UCSD-AML1 (cell line): ENCODE measurements at regions not wholly inside any gene's neighbourhood (a gene's known extent, or its start where the extent isn't known, plus 50 kb on each side); places are given as distances from the start of the nearest gene placed in this dataset.

ENCODE experiments used
- DNase-seq: peaks from one replicate; lab custom pipeline; 2025; ENCODE audit not compliant: unreplicated experiment; lab: John Stamatoyannopoulos, UW

DNA sequence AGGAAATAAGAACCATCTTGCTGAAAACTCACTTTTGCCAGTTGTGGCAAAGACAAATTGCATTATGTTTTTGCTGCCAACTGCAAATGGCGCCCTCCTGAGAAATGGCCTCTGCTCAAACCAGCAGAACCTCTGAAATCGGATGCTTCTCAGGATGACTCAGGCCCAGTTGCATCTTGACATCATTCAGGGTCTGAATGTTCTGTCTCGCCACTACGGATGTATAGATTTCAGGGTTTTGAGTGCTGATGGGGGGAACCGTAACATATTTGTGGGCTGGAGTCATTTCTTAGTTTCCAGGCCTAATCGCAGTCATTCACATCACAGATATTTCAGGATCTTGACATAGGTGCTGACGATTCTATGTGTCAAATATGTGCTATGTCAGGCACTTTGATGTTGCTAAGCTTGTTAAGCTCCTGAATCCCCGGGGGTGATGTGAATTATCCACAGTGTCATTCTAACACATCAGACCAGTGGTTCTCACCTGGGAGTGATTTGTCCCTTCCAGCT lies 207.1 kb downstream of the NFATC2 start:
- DNase-seq, result no peak

DNA sequence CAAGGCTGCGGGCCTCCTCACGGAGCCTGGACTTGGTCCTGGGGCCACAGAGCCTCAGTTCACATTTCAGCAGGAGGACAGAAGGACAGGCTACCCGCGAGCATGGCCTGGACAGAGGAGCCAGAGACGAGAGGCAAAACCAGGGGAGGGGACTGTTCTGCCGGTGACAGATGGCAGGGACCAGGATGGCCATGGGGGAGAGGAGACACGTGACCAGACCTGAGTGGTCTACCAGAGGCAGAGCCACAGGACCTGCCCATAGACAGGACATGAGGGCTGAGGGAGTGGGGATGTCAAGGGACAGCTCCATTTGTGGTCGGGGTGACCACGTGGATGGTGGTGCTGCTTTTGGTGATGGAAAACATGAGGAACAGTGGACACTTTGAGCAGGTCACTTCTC lies 207.9 kb downstream of the NFATC2 start:
- no peak for DNase-seq

DNA sequence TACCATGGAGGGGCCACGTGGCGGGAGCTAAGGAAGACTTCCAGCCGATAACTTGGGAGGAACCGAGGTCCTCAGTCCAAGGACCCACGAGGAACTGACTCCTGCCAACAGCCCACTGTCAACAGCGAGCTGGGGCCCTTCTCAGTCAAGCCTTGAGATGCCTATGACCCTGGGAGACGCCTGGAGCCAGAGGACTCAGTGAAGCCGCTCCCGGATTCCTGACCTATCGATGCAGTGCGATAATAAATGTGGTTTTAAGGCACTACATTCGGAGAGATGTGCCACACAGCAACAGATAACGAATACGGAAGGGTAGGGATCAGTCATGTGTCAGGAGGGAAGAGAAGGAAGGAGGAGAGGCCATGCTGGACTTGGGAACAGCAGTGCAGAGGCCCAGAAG lies 208.5 kb downstream of the NFATC2 start:
- DNase-seq, result no peak

DNA sequence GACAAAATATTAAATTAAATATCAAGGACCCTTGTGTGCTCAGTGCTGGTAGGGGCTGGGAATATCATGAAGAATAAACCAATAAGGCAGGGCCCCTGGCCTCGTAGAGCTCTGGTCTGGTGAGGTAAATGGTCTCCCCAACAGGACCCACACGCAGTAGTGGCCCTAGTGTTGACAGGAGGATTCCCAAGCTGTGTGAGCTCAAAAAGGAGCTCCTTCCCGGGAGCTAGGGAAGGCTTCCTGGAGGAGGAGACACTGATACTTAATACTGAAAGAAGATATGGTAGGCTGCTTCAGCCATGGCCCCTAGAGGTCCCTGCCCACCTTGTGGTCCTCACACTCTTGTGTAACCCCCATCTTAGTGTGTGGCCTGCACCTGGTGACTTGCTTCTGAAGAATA lies 209.1 kb downstream of the NFATC2 start:
- DNase-seq, result no peak

DNA sequence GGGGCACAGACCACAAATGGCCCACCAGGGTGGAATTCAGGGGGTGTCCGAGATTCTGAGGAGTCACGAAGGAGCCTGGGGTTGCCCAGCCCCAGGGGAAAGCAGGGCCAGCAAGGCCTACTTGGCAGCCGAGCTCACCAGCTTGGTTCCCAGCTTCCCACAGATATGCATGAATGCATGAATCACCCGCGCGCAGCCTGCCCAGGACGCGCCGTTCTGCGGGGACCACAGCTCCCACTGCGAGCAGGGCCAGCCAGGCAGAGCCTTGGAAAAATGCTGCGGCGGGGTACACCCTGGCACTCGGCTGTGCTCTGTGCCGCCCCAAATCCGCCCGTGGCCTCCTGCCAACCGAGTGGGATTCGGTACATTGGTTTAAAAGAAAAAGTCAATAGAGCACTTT lies 211.0 kb downstream of the NFATC2 start:
- DNase-seq, result no peak

DNA sequence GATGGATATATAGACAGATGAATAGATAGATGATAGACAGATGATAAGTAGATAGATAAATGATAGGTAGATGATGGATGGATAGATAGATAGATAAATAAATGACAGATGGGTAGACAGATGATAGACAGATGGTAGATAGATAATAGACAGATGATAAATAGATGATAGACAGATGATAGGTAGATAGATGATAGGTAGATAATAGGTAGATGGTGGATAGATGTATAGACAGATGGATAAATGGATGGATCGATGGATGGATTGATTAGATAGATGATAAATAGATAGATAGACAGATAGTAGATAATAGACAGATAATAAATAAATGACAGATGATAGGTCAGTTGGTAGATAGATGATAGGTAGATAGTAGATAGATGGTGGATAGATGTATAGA lies 212.7 kb downstream of the NFATC2 start:
- no peak for DNase-seq

DNA sequence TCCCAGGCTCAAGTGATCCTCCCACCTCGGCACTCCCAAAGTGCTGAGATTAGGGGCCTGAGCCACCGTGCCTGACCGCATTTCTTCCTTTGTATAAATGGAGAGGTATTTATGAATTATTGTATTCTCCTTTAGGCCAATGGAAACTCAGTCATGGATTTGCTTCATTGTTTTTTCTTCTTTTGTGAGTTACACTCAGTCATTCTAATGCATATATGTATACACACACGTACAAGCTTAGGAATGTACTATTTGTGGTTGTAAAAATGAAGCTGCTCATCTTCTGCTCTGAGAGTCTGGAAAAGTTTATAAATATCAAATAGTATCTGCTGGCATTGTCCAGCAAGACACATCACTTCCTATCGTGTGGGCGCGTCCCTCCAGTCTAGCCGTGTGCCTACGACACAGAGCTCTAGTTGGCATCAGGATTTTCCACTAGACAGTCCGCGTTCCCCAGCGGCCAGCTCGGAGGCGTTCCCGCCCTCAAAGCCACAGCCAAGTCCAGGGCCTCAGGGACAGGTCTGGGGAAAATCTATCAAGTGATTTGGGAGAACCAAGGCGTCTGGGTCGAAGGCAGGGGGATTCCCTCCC lies 215.2 kb downstream of the NFATC2 start:
- DNase-seq, result no peak

DNA sequence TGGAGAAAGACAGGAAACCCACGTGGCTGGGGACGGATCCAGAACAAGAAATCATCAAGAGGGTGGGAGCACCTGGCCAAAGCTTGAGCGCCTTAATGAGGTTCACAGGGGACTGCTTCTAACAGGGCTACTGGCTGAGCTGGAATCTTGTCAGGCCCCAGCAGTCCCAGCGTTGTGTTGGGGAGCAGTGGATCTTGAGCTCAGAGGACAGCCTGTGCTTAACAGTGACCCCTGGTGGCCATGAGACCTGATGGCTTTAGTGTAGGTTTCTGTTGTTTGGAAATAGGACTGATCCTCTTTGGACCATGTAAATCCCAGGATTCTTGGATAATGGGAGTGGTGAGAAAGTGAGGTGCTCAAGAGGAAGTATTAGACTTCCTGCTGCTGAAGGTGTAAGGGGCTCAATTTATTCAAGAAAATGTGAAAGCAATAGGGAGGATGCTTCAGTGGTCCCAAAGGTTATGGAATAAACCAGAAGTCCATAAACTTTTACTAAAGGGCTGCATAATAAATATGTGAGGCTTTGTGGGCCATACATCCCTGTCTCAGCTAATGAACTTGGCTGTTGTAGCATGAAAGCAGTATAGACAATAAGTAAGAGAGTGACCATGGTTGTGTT lies 216.2 kb downstream of the NFATC2 start:
- peak; percentile 33 for DNase-seq

DNA sequence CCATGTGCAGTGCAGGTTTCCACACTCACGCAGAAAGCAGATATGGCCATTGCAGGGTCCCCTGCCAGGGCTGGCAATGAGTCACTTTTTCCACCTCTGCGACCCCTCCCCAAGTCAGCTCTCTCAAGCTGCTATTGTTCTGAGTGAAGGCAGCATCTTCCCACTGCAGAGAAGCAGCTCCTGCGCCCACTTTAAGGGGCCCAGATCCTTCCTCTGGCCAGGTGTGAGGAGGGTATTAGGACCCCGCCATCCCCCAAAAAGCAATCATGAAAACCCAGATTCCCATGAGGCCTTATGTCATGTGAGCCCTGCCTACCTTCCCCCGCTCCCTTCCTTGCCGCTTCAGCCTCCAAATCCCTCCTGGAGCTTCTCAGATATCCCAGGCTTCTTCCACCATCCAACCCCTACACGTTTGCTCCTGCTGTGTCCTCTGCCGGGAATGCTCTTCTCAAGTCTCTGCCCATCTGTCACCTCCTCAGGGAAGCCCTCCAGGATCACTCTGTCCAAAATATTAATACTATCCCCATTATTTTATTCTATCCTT lies 220.3 kb downstream of the NFATC2 start:
- DNase-seq, result no peak

DNA sequence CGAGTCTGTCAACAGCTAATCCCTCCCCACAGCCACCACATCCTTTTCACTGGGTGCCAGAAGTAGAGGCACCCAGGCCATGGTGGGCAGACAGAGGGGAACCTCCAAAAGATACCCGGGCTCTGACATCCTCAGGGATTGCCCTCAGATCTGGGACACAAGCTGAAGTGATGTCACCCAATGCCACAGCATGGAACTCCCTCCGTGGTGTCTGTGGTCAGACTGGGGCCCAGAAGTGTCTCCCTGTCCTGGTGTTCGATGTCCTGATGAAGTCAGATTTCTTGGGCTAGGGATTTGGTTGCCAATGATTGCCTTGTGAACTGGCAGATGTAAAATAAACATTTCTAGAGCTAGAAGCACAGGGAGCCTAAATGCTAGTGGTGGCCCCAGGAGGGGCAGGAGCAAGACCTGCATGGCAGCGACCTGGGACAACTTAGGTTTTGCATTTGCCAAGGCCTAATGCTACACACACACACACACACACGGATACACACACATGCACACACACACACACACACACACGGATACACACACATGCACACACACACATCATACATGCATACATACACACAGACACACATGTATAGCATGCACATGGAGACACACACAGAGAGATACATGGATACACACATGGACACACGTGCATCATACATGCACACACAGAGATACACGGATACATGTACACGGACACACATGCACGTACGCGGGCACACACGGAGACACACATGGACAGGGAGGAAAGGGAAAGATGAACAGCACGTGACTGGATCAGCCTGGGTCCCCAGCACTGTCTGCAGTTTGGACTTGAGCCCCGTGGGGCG lies 221.0 kb downstream of the NFATC2 start:
- no peak for DNase-seq

DNA sequence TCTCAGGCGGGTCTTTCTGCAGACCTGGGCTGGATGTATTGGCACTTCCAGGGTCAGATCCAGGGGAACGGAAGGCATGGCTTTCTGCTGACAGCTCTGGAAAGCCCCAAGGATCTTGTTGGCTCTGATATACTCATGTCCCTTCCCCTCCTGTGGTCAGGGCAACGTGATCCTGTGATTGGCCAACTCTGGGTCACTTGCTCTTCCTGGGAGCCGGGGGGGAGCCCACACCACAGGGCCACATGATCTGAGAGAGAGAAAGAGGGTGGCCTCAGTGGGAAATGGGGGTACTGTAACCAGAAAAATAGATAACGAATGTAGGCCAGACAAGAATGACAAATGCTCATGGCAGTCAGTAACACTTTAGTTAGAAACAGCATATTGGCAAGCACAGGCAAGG lies 223.0 kb downstream of the NFATC2 start:
- peak; percentile 42 for DNase-seq

DNA sequence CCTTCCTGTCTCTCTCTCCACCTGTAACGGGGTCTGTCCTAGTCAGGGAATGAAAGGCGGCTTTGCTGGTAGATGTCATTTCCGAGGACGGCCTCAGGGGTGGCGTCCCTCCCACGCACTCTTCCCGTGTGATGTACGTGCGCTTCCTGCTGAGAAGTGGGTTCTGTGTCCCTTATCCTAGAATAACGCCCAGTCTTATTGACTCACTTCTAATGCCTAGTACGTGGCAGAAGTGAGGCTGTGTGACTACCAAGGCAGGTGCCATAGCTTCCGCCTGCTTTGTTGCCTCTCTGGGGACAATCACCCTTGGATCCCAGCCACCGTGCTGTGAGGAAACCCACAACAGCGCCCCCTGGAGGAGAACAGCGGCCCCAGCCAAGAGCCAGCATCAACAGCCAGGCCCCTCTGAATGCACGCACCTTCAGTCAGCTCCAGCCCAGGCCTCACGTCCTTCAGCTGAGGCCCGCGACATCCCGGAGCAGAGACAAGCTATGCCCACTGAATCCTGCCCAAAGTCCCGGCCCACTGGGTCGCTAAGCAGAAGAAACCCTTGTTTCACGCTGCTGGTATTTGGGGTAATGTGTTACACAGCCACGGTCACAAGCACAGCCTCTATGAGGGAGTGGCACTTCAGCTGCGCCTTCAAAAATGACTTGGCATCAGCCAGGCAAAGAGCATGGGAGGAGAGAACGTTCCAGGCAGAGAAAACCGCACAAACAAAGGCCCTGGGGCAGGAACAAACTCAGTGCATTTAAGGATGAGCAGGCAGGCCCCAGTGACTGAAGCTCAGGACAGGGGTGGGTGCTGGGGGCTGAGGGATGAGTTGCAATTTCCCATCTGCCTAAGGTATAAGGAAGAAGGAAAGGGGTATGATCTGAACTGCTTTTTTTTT lies 224.2 kb downstream of the NFATC2 start:
- peak; percentile 60 for DNase-seq

DNA sequence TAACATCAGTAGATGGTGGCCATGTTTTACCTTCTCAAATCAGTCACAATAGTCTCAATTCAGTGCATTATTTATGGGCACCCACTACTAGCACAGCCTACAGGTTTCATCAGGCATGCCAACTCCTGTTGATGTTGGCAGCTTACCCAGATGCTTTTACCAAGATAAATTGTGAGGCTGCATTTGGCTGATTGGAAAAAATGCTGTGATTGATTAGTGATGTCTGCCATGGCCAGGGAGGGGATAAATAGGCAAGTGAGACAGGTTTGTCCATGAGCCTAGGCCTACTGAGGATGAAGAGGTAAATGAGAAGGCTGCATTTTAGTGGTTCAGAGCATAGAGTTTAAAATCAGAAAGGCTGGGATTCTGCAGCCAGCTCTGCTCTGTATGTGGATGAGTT lies 227.1 kb downstream of the NFATC2 start:
- no peak for DNase-seq

DNA sequence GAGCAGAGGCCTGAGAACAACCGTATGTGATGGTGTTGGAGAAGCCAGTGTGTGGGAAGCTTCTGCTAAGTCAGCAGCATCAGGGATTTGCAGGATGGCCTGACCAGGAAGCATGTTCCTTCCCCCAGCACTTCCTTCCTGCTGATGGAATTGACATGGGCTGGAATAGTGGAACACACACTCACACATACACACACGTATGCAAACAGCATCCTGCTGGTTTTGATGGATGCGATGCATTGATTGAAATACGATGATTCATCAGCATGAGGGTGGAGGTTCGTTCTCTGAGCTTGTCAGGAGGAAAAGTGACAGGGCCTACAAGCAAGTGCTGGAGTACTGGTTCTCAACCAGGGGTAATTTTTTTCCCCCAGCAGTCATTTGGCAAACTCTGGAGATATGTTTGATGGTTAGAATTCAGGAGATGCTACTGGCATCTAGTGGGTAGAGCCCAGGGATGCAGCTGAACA lies 229.1 kb downstream of the NFATC2 start:
- DNase-seq, result no peak

DNA sequence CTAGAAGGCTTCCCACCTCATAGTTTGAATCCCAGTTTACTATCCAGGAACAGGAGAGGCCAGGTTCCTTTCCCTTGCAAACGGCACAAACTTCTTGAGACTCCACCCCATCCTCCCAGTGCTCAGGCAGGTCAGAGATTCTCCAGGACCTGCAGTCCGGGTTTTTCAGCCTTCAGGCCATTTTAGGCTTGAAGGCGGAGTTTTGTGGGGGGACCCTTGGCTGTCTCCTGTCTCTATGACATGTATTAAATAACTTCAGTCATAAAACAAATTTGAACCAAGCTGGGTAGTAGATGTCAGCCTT lies 230.1 kb downstream of the NFATC2 start:
- no peak for DNase-seq

DNA sequence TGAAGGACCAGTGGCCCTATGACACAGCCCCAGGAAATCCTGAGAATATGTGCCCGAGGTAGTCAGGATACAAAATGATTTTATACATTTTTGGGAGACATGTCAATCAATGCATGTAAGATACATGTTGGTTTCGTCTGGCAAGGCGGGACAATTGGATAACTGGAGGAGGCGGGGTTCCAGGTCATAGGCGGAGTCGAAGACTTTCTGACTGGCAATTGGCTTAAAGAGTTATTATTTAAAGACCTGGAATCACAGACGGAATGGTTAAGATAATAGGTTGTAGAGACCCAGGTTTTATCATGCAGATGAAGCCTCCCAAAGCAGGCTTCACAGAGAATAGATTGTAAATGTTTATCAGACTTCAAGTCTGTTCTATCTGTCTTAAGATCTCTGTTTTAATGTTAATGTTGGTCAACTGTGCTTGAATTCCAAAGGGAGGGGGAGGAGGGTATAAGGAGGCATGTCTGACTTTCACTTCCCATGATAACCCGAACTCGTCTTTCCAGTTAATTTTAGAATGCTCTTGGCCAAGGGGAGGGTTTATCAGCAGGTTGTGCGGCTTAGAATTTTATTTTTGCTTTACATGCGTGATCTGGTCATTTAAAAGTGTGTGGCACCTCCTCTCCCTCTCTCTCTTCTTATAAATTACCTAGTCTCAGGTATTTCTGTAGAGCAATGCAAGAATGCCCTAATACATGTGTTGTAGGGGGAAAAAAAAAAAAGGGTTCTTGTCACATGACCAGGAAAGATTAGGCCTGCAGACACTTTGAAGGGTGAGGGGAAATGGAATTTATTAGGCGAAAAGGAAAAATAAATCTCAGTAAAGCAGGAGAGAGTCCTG lies 230.7 kb downstream of the NFATC2 start:
- DNase-seq, result no peak

DNA sequence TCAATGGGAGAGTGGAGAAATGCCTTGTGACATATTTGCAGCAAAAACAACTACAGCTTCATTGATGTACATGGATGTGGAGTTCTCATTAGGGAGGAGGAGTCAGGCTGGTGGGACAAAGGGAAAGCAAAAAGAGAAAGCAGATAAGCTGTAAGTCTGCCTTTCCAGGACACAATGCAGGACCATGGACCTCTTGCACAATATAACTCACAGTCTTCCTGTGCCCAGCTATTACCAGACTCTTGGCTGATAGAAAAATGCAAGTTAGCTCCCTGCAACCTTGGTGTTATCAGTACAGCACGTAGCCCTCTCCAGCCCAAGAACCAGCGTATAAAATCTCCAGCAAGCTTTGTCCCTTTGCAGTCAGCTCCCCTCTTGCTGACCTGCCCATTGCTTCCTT lies 232.3 kb downstream of the NFATC2 start:
- DNase-seq, result no peak

DNA sequence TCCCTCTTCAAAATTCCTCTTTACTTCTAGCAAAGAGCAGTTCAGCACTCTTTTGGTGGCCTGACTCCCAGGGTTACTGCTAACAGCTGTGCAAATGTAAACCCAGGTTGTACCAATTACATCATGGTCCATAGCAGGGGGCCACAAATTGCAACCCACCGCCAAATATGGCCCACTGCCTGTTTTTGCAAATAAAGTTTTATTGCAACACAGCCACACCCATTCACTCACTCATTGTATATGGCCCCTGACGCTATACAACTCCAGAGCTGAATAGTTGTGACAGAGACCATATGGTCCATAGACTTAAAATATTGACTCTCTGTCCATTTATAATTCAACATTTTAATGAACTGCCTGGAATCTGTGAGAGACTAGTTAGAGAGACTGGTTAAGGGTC lies 233.4 kb downstream of the NFATC2 start:
- no peak for DNase-seq

DNA sequence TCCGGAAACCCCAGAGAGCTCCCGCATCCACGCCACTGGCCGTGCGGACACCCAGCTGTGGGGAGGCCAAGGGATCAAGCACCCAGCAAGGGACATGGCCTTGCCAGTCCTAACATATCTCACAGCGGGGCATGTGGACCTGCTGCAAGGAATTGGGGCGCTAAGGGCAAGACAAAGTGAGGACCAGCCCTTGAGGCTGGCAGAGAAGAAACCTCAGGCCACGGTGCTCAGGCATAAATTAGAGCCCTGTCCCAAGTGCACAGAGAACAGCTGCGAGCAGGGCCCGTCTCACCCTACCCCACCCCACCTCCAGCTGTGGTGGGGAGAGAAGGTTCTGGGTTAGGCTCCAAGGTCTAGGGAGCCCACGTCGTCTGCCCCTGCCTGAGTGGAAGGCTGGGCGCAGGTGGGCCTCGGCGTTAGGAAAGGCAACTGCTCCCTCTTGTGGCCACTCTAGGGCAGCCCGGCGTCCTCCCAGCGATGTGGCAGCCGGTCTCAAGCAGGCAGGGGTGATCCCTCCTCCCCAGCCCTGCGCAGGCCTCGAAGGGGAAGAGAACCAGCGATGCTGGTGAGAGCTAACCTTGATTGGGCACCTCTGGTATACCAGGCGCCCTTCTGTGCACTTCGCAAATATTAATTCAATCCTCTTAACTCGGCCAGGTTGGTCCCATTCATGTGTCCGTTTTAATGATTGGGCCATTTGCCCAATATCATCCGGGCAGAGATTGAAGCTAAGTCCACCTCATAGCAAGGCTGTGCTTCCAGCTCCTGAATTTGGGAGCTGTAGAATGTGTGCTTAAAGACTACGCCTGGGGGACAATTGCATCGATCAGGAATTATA lies 235.8 kb downstream of the NFATC2 start:
- DNase-seq, result peak; percentile 74
